ENCODE measurements at regions not wholly inside any gene's neighbourhood (a gene's known extent, or its start where the extent isn't known, plus 50 kb on each side); places are given as distances from the start of the nearest gene placed in this dataset.

GRCh38 chr2:156181208-156181607, 151.3 kb downstream of the NR4A2 start:
- H3K27me3 ChIP-seq: no peaks in the 10 kb centered on the region
- no peaks in the 10 kb centered on the region for H3K9me3 ChIP-seq
- DNase-seq: no peak
- H3K4me3 ChIP-seq: no peak overlapping the region
- intact Hi-C loops (cut with DNase I; ENCODE audit: low total_unique reads): no loop called here
- no peaks in the 10 kb centered on the region for H3K36me3 ChIP-seq
- H3K27ac ChIP-seq: no peak overlapping the region
- TF ChIP-seq CTCF (IDR thresholded peaks at IDR 0.05): no peak
- H3K4me1 ChIP-seq: no peaks in the 10 kb centered on the region

GRCh38 chr2:156177654-156178053, 154.9 kb downstream of the NR4A2 start:
- no peak for TF ChIP-seq CTCF (IDR thresholded peaks at IDR 0.05)
- no peaks in the 10 kb centered on the region for H3K9me3 ChIP-seq
- no peak for DNase-seq
- no peaks in the 10 kb centered on the region for H3K27me3 ChIP-seq
- H3K36me3 ChIP-seq: no peaks in the 10 kb centered on the region
- no peak overlapping the region for H3K4me3 ChIP-seq
- H3K27ac ChIP-seq: no peak overlapping the region
- no peaks in the 10 kb centered on the region for H3K4me1 ChIP-seq
- intact Hi-C loops (cut with DNase I; ENCODE audit: low total_unique reads): no loop called here

GRCh38 chr2:156175946-156176345, 156.6 kb downstream of the NR4A2 start:
- no peaks in the 10 kb centered on the region for H3K27me3 ChIP-seq
- intact Hi-C loops (cut with DNase I; ENCODE audit: low total_unique reads): no loop called here
- no peak for TF ChIP-seq CTCF (IDR thresholded peaks at IDR 0.05)

GRCh38 chr2:156170929-156171328, 161.6 kb downstream of the NR4A2 start:
- no peaks in the 10 kb centered on the region for H3K9me3 ChIP-seq
- no peak overlapping the region for H3K27ac ChIP-seq
- H3K36me3 ChIP-seq: no peaks in the 10 kb centered on the region
- DNase-seq: no peak
- no peaks in the 10 kb centered on the region for H3K4me1 ChIP-seq
- no peaks in the 10 kb centered on the region for H3K27me3 ChIP-seq
- TF ChIP-seq CTCF (IDR thresholded peaks at IDR 0.05): no peak
- no peak overlapping the region for H3K4me3 ChIP-seq
- intact Hi-C loops (cut with DNase I; ENCODE audit: low total_unique reads): no loop called here

More at GRCh38 chr2:156175946-156176345, 156.6 kb downstream of the NR4A2 start:
- Histone ChIP-seq H3K4me3 (no peak overlapping the region), H3K4me1 (no peaks in the 10 kb centered on the region), H3K36me3 (no peaks in the 10 kb centered on the region), H3K27ac (no peak overlapping the region), H3K9me3 (no peaks in the 10 kb centered on the region)
- no peak for DNase-seq

- H3K27ac ChIP-seq: no peak overlapping the region
- no peaks in the 10 kb centered on the region for H3K27me3 ChIP-seq
- H3K36me3 ChIP-seq: no peaks in the 10 kb centered on the region
- no peak for DNase-seq
- H3K9me3 ChIP-seq: no peaks in the 10 kb centered on the region
- no peaks in the 10 kb centered on the region for H3K4me1 ChIP-seq
- intact Hi-C loops (cut with DNase I; ENCODE audit: low total_unique reads): no loop called here
- H3K4me3 ChIP-seq: no peak overlapping the region
- TF ChIP-seq CTCF (IDR thresholded peaks at IDR 0.05): no peak
Observed at GRCh38 chr2:156165742-156166141, 166.8 kb downstream of the NR4A2 start.

- Histone ChIP-seq H3K27me3 (no peaks in the 10 kb centered on the region), H3K4me1 (no peaks in the 10 kb centered on the region), H3K27ac (no peak overlapping the region), H3K4me3 (no peak overlapping the region), H3K9me3 (no peaks in the 10 kb centered on the region), H3K36me3 (no peaks in the 10 kb centered on the region)
- intact Hi-C loops (cut with DNase I; ENCODE audit: low total_unique reads): no loop called here
- DNase-seq: no peak
- TF ChIP-seq CTCF (IDR thresholded peaks at IDR 0.05): no peak
Observed at GRCh38 chr2:156164091-156164720, 168.3 kb downstream of the NR4A2 start.
